IgD-negative memory B cell (primary cell): ENCODE measurements at regions not wholly inside any gene's neighbourhood (a gene's known extent, or its start where the extent isn't known, plus 50 kb on each side); places are given as distances from the start of the nearest gene placed in this dataset.

ENCODE experiments used
- H3K27ac Mint-ChIP-seq, 3 donors: one replicate each; pipeline ENCODE4 v1.8.0; 2020 to 2022; ENCODE audit warnings: mild to moderate bottlenecking in 3 of 3, mixed read lengths in 3 of 3, moderate library complexity in 1 of 3
- H3K27me3 Mint-ChIP-seq: one replicate; pipeline ENCODE4 v1.8.0; 2021; ENCODE audit warnings: mixed read lengths
- H3K36me3 Mint-ChIP-seq: one replicate; pipeline ENCODE4 v1.8.0; 2020; ENCODE audit warnings: mild to moderate bottlenecking, mixed read lengths
- H3K4me1 Mint-ChIP-seq, 3 donors: one replicate each; pipeline ENCODE4 v1.8.0; 2020 to 2022; ENCODE audit warnings: mixed read lengths in 3 of 3, mild to moderate bottlenecking in 1 of 3
- H3K4me3 Mint-ChIP-seq, 4 donors: one replicate each; pipeline ENCODE4 v1.8.0; 2020 to 2022; ENCODE audit warnings: mild to moderate bottlenecking in 4 of 4, mixed read lengths in 4 of 4, moderate library complexity in 3 of 4
- H3K9me3 Mint-ChIP-seq, 3 donors: one replicate each; pipeline ENCODE4 v1.8.0; 2020 to 2021; ENCODE audit warnings: mixed read lengths in 3 of 3, mild to moderate bottlenecking in 1 of 3

DNA sequence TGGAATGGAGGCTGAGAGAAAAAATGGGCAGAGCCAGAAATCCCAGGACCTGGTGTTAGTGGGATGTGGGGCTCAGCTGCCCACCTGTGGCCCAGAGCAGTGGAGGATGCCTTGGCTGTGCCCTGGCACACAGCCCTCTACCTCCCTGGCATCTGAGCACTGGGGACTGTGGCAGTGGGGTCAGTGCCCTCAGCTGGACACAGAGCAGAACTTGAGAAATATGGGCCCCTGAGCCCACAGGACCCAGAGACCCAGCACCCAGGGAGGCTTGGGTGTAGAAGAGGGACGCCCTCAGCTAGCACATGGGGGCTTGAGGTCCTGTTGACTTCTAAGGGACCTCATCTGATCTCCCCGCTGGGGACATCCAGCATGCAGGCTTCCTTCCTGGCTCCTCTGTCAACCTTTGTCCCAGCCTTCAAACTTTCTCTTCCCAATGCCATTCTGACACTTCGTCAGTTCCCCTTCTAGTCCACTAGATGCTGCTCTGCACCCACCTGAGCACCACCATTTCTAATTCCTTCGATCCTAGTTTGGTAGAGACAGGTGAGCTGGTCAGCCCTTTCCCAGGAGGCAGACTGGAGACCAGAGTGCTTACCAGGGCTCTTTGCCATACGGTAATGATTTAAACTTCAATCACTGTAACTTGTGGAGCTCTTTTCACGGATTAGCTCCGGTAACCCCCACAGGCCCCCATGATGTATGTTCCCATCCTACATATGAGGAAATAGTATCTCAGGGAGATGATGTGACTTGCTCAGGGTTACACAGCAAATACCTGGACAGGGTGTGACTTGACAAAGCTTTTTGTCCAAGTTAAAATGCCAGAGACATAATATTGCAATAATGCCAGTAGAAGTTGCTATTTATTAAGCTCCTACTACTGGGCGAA lies 143.7 kb downstream of the ASCL4 start:
- Mint-ChIP-seq H3K4me1 (peaks cover 0 to 2% (median 0%) of the 10 kb centered on the region in 3 donors), H3K27ac (no peak overlapping the region), H3K36me3 (no peaks in the 10 kb centered on the region), H3K9me3 (no peaks in the 10 kb centered on the region), H3K27me3 (peaks cover 27% of the 10 kb centered on the region), H3K4me3 (no peak overlapping the region)

DNA sequence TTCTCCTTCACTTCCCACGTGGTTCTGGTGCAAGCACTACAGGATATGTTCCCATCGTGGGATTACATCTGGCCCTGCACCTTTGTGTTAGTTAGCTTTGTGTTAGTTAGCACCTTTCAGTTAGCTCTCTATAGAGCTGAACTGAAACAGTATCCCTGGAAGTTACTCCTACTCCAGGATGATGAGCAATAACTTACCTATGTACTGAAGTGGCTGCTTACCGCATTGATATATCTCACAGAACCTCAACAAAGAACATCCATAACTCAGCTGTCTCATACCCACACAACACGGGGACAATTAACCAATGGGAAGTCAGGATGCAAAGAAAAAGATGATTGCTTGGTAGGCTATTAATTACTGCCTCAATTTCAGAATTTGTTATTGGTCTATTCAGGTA lies 146.6 kb downstream of the ASCL4 start:
- Mint-ChIP-seq H3K4me1 (peaks cover 0 to 2% (median 0%) of the 10 kb centered on the region in 3 donors), H3K36me3 (no peaks in the 10 kb centered on the region), H3K27ac (no peak overlapping the region), H3K4me3 (no peak overlapping the region), H3K9me3 (no peaks in the 10 kb centered on the region), H3K27me3 (peaks cover 27% of the 10 kb centered on the region)

DNA sequence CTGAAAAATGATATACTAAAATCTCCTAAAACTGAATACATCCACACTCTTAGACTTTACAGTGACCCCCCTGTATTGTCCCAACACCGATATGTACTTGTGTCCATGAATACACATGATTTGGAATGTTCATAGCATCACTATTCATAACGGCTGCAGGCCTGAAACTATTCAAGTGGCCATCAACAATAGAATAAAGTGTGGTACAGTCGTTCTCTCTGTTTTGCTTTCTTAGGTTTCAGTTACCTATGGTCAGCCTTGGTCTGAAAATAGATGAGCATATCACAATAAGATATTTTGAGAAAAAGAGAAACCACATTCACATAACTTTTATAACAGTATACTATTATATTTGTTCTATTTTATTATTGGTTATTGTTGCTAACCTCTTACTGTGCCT lies 150.6 kb downstream of the ASCL4 start:
- Mint-ChIP-seq H3K9me3 (no peaks in the 10 kb centered on the region), H3K27ac (no peak overlapping the region), H3K4me1 (peaks cover 0 to 3% (median 0%) of the 10 kb centered on the region in 3 donors), H3K36me3 (no peaks in the 10 kb centered on the region), H3K4me3 (no peak overlapping the region), H3K27me3 (peaks cover 21% of the 10 kb centered on the region)

DNA sequence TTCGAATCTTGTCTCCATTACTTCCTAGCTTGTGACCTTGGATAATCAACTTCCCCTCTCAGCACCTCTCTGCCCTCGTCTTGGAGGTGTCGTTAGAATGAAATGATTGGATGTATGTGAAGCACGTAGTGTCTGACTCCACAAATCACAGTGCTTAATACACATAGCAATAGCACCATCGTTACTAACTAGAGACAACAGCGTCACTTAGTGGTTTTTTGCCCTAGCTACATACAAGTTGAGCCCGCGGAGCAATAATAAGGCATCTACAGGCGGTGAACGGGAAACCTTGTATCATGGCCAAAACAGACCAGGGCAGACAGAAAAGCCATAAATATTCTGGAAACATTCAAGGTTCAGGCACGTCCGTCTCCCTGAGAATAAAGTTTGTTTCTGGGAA lies 154.9 kb downstream of the ASCL4 start:
- Mint-ChIP-seq H3K36me3 (no peaks in the 10 kb centered on the region), H3K27ac (peak overlapping the region in 1 of 3 donors; percentile 33), H3K27me3 (peaks cover 6% of the 10 kb centered on the region), H3K9me3 (no peaks in the 10 kb centered on the region), H3K4me1 (peaks cover 0 to 3% (median 0%) of the 10 kb centered on the region in 3 donors), H3K4me3 (no peak overlapping the region)

DNA sequence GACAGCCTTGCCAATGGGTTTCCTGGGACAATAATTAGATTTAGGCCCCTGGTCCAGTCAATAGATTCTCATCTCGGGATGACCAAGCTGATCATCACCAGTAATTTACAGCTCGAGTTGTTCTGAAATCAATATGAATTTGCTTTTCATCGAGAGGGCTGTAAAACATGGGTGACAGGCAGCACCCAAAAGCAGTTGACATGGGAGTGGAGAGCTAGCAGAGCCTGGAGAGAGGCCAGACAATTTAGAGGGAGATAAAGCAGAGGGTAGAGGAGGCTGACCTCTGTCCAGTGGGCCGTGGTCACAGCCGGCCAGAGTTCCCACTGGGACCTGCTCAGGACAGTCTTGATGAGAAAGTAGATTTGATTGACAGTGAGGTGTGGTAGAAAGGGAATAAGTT lies 157.3 kb downstream of the ASCL4 start:
- H3K9me3 Mint-ChIP-seq, result no peaks in the 10 kb centered on the region
- H3K27me3 Mint-ChIP-seq, result peaks cover 10% of the 10 kb centered on the region
- peaks cover 0 to 3% (median 0%) of the 10 kb centered on the region in 3 donors for H3K4me1 Mint-ChIP-seq
- no peaks in the 10 kb centered on the region for H3K36me3 Mint-ChIP-seq
- H3K4me3 Mint-ChIP-seq, result no peak overlapping the region
- H3K27ac Mint-ChIP-seq, result no peak overlapping the region

DNA sequence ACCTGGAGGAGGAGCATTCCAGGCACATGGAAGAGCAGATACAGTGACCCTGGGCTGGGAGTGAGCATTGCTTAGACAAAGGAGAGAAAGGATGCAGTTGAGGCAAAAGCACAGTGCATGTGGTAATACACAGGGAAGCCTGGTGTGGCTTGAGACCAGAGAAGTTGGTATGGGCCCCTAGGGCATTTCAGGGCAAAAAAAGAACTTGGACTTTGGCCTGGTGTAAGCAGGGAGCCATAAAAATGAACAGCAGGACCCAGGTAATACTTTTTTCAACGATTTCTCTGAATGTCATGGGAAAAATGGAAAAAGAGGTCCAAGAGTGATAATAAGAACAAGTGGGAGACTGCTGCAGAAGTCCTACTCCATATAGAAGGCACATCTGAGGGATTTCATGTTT lies 163.9 kb downstream of the ASCL4 start:
- Mint-ChIP-seq H3K27me3 (peaks cover 19% of the 10 kb centered on the region), H3K9me3 (peaks cover 2 to 17% (median 12%) of the 10 kb centered on the region in 3 donors), H3K27ac (no peak overlapping the region), H3K4me3 (no peak overlapping the region), H3K4me1 (no peaks in the 10 kb centered on the region), H3K36me3 (no peaks in the 10 kb centered on the region)

DNA sequence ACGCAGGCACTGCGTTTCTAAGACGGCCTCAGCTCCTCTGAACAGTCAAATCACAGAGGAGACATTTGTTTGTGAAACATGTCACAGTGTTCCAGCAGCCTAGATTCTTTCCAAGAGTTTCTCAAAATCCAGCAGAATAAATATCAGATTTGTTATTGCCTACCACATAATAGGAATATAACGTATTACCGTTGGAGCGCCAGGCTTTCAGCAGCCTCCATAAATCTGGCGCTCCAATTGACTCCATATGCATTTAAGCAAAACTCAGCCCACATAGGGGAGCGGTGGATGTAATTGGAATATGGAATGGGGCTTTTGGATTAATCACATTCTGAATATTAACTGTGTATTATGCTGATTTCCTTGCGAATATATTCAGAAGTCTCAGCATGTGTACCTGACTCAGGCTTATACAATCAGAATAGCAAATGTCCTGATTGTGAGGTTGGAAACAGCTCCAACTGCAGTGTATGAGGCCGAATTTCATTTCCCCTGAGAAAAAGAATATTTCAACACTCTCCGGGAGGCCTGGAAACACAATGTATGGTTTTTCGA lies 174.0 kb downstream of the ASCL4 start:
- H3K4me3 Mint-ChIP-seq, result no peak overlapping the region
- no peaks in the 10 kb centered on the region for H3K36me3 Mint-ChIP-seq
- H3K27me3 Mint-ChIP-seq, result peaks cover 9% of the 10 kb centered on the region
- no peaks in the 10 kb centered on the region for H3K4me1 Mint-ChIP-seq
- H3K9me3 Mint-ChIP-seq, result peaks cover 0 to 1% (median 0%) of the 10 kb centered on the region in 3 donors
- H3K27ac Mint-ChIP-seq, result no peak overlapping the region

DNA sequence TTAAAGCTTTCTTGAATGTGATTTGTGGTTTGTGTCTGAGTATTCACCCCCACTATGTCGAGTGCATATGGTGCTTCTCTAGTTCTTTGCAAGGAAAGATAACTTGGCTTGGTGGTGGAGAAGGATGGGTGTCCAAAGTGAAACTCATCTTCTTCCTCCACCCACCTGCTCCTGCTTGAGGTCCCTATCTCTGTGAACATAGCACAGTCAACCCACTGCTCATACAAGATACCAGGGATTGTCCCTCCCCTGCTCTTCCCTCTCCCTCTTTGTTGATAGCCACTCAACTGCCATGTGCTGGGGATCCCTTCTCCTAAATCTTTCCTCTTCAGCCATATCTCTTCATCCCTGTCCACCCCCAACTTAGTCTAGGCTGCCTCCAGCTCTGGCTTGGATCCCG lies 176.5 kb downstream of the ASCL4 start:
- peak overlapping the region in 1 of 3 donors; percentile 20 for H3K27ac Mint-ChIP-seq
- peaks cover 19% of the 10 kb centered on the region for H3K27me3 Mint-ChIP-seq
- peak overlapping the region in 1 of 4 donors; percentile 47 for H3K4me3 Mint-ChIP-seq
- peaks cover 0 to 1% (median 0%) of the 10 kb centered on the region in 3 donors for H3K9me3 Mint-ChIP-seq
- no peaks in the 10 kb centered on the region for H3K36me3 Mint-ChIP-seq
- no peaks in the 10 kb centered on the region for H3K4me1 Mint-ChIP-seq

DNA sequence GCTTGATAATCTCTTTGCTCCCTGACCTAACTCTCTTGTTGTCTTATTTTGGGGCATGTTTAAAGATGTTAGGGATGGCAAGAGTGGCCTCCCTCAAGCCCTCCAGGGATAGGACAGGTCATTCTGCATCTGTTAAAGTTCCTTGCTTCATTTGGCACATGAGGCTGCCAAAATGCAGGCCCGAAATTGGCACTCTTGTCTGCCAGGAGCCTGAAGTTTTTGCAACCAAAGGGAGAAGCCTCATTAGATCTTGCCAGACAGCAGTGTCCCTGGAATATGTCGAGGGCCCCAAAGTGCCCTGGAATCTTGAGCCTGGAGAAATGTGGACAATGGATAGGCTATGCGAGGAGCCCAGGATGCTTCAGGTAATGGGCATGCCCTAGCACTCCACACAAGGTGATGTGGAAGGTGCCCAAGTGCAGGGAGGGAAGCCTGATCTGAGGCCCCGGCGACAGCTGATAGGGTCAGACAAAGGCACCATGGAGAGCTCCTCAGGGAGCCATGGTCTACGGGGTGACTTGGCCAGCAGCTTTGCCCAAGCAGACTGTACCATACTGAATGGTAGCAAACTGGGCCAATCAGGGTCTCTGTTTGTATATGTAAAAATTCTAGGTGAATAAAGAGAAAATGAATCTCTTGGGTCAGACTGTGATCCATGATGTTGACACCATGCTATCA lies 173.0 kb upstream of the WSCD2 start:
- peaks cover 16% of the 10 kb centered on the region for H3K27me3 Mint-ChIP-seq
- no peaks in the 10 kb centered on the region for H3K4me1 Mint-ChIP-seq
- H3K36me3 Mint-ChIP-seq, result peaks cover 2% of the 10 kb centered on the region
- H3K9me3 Mint-ChIP-seq, result peaks cover 0 to 5% (median 3%) of the 10 kb centered on the region in 3 donors
- no peak overlapping the region for H3K4me3 Mint-ChIP-seq
- H3K27ac Mint-ChIP-seq, result no peak overlapping the region

DNA sequence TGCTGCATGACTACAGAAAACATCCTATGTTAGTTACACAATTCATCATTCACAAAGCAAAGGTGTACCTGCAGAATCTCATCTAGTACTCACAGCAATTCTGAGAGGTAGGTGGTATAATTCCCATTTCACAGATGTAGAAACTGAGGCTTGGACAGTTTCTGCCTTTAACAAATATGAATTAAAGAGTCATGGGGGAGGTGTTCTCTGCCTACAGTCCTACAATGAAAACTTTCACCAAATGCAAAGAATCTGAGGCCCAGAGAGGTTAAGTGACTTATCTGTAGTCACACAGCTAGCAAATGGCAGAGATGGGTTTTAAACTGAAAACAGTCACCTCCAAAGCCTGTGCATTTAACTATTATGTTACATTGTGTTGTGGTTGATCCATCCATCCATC lies 171.6 kb upstream of the WSCD2 start:
- H3K4me1 Mint-ChIP-seq, result no peaks in the 10 kb centered on the region
- H3K27me3 Mint-ChIP-seq, result peaks cover 14% of the 10 kb centered on the region
- H3K4me3 Mint-ChIP-seq, result no peak overlapping the region
- peaks cover 5% of the 10 kb centered on the region for H3K36me3 Mint-ChIP-seq
- no peak overlapping the region for H3K27ac Mint-ChIP-seq
- H3K9me3 Mint-ChIP-seq, result peaks cover 0 to 4% (median 3%) of the 10 kb centered on the region in 3 donors

DNA sequence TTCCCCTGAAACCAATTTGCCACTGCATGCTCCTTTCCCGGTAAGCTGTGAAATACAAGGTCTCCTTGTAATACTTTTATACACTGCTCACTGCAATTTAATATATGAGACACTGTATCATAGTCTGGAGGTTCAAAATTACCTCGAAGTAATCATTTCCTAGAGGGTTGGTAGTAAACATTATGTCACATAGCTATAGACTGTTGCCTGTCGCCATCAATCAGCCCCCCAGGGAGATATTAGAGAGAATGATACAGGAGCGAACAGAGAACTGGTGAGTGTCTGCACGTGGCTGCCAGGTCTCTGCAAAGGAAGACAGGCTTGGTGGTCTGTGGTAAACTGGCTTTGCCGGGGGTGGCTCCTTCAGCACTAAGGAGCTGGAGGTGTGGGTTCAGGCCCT lies 165.5 kb upstream of the WSCD2 start:
- H3K4me3 Mint-ChIP-seq, result no peak overlapping the region
- H3K9me3 Mint-ChIP-seq, result peaks cover 0 to 1% (median 0%) of the 10 kb centered on the region in 3 donors
- H3K27ac Mint-ChIP-seq, result no peak overlapping the region
- peaks cover 5% of the 10 kb centered on the region for H3K27me3 Mint-ChIP-seq
- peaks cover 3% of the 10 kb centered on the region for H3K36me3 Mint-ChIP-seq
- no peaks in the 10 kb centered on the region for H3K4me1 Mint-ChIP-seq

DNA sequence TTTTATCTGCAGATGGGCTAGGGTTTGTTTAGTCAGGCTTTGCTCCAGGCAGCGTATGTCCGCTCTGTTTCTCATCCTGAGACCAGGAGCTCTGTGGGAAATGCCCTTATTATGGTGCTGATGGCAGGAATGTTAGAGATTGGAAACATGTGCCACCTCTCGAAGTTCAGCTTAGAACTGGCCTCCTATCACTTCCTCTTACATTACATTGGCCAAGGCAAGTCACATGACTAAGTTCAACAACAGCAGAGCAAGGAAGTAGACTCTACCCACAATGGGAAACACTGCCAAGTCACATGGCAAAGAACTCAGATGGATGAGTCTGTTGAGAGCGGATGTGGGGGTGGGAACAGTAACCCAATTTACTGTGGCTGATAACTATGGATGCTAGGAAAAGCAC lies 161.9 kb upstream of the WSCD2 start:
- Mint-ChIP-seq H3K27me3 (peaks cover 5% of the 10 kb centered on the region), H3K27ac (no peak overlapping the region), H3K4me1 (no peaks in the 10 kb centered on the region), H3K4me3 (no peak overlapping the region), H3K36me3 (no peaks in the 10 kb centered on the region), H3K9me3 (peaks cover 0 to 1% (median 0%) of the 10 kb centered on the region in 3 donors)

DNA sequence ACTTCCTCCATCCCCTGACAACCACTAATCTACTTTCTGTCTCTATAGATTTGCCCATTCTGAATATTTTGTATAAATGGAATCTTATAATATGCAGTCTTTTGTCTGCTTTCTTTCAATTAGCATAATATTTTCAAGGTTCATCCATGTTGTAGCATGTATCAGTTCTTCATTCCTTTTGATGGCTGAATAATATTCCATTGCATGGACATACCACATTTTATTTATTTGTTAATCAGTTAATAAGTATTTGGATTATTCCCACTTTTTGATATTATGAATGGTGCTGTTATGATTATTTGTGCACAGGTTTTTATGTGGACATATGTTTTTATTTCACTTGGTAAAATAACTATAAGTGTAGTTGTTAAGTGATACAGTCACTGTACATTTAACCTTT lies 155.1 kb upstream of the WSCD2 start:
- H3K4me3 Mint-ChIP-seq, result no peak overlapping the region
- H3K27ac Mint-ChIP-seq, result no peak overlapping the region
- H3K27me3 Mint-ChIP-seq, result peaks cover 19% of the 10 kb centered on the region

DNA sequence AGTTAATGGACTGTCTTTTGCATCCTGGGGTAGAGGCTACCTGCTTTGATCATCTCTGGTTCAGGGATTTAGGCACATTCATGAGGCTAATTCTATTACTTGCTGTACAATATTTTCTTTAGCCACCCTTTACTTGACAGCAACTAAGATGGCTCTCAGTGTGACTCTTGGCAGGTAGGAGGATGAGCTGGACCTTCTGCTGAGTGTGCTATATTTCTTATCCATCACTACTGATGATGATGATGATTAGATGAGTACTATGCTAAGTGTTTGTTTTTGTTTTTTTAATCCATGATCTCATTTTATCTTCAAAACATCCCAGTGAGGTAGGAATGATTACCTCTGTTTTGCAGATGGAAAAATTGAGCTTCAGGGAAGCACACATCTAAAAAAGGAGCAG lies 152.8 kb upstream of the WSCD2 start:
- peaks cover 4% of the 10 kb centered on the region for H3K36me3 Mint-ChIP-seq
- H3K4me3 Mint-ChIP-seq, result no peak overlapping the region
- H3K27ac Mint-ChIP-seq, result no peak overlapping the region
- H3K27me3 Mint-ChIP-seq, result peaks cover 22% of the 10 kb centered on the region
- peaks cover 0 to 20% (median 7%) of the 10 kb centered on the region in 3 donors for H3K9me3 Mint-ChIP-seq
- H3K4me1 Mint-ChIP-seq, result no peaks in the 10 kb centered on the region

More for the DNA sequence above, 155.1 kb upstream of the WSCD2 start:
- Mint-ChIP-seq H3K36me3 (peaks cover 3% of the 10 kb centered on the region), H3K4me1 (no peaks in the 10 kb centered on the region), H3K9me3 (peaks cover 0 to 20% (median 7%) of the 10 kb centered on the region in 3 donors)

DNA sequence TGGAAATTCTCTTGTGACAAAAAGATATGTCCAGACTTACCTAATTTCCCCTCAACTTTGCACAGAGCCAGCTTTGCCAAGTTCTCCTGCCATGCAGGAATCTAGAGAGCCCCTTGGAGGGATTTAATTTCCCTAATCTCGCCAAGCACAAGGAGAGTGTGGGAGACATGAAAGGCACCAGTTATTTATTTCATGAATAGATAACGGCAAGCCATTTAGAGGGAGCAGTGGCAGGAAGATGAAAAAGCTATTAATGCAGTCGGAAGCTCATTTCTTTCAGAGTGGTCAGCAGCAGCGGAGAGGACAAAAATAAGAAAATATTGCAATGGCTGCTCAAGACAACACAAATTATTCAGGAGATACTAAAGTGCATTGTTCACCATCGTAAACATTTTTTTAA lies 150.9 kb upstream of the WSCD2 start:
- Mint-ChIP-seq H3K27me3 (peaks cover 25% of the 10 kb centered on the region), H3K4me3 (no peak overlapping the region), H3K36me3 (peaks cover 4% of the 10 kb centered on the region), H3K9me3 (peaks cover 0 to 20% (median 7%) of the 10 kb centered on the region in 3 donors), H3K27ac (no peak overlapping the region), H3K4me1 (no peaks in the 10 kb centered on the region)
